T-helper 17 cell (primary cell): ENCODE measurements at regions not wholly inside any gene's neighbourhood (a gene's known extent, or its start where the extent isn't known, plus 50 kb on each side); places are given as distances from the start of the nearest gene placed in this dataset.

Experiments
- ATAC-seq: fragments of 150-1000 bp; cut with Tn5 transposase; 2 replicates; pipeline ENCODE4 v1.10.0; 2021; ENCODE audit warnings: mild to moderate bottlenecking, moderate library complexity
- DNase-seq, 3 donors: peaks; one replicate each; pipeline versions ENCODE4 v3.0.0 to v3.0.0-alpha.2; 2020 to 2021
- H3K9me3 ChIP-seq: one replicate; pipeline ENCODE4 v1.7.0; 2013; ENCODE audit warnings: low read length, mild to moderate bottlenecking; ENCODE audit not compliant: control insufficient read depth, poor library complexity, severe bottlenecking
- H3K27ac Mint-ChIP-seq: one replicate; pipeline ENCODE4 v1.8.0; 2022; ENCODE audit warnings: mild to moderate bottlenecking, moderate library complexity, mixed read lengths
- H3K27me3 Mint-ChIP-seq: one replicate; pipeline ENCODE4 v1.8.0; 2022; ENCODE audit warnings: mixed read lengths
- H3K36me3 Mint-ChIP-seq: one replicate; pipeline ENCODE4 v1.8.0; 2022; ENCODE audit warnings: low read depth, mixed read lengths
- H3K4me1 Mint-ChIP-seq: one replicate; pipeline ENCODE4 v1.8.0; 2022; ENCODE audit warnings: mild to moderate bottlenecking, mixed read lengths
- H3K4me3 Mint-ChIP-seq: one replicate; pipeline ENCODE4 v1.8.0; 2022; ENCODE audit warnings: mild to moderate bottlenecking, moderate library complexity, mixed read lengths

- no peaks in the 10 kb centered on the region for H3K9me3 ChIP-seq
- Mint-ChIP-seq H3K27ac (no peak overlapping the region), H3K4me1 (no peaks in the 10 kb centered on the region), H3K27me3 (no peaks in the 10 kb centered on the region), H3K4me3 (no peak overlapping the region), H3K36me3 (peaks cover 2% of the 10 kb centered on the region)
- DNase-seq = no peak
- no peak for ATAC-seq
Measured at GRCh38 chr16:72317446-72317845, 145.5 kb upstream of the PMFBP1 start.

GRCh38 chr16:72313903-72314302 lies 141.9 kb upstream of the PMFBP1 start:
- no peak overlapping the region for H3K27ac Mint-ChIP-seq
- no peaks in the 10 kb centered on the region for H3K27me3 Mint-ChIP-seq
- ATAC-seq (no peak), DNase-seq (no peak)
- no peak overlapping the region for H3K4me3 Mint-ChIP-seq
- no peaks in the 10 kb centered on the region for H3K4me1 Mint-ChIP-seq
- H3K36me3 Mint-ChIP-seq = peaks cover 2% of the 10 kb centered on the region
- no peaks in the 10 kb centered on the region for H3K9me3 ChIP-seq

- H3K9me3 ChIP-seq = no peaks in the 10 kb centered on the region
- H3K27ac Mint-ChIP-seq = no peak overlapping the region
Measured at GRCh38 chr16:72312828-72313227, 140.9 kb upstream of the PMFBP1 start.

GRCh38 chr16:72311426-72311825 lies 139.5 kb upstream of the PMFBP1 start:
- H3K9me3 ChIP-seq = no peaks in the 10 kb centered on the region
- no peak overlapping the region for H3K4me3 Mint-ChIP-seq
- no peak overlapping the region for H3K27ac Mint-ChIP-seq
- H3K27me3 Mint-ChIP-seq = no peaks in the 10 kb centered on the region
- ATAC-seq = no peak
- H3K36me3 Mint-ChIP-seq = no peaks in the 10 kb centered on the region
- H3K4me1 Mint-ChIP-seq = no peaks in the 10 kb centered on the region
- no peak for DNase-seq

More at GRCh38 chr16:72312828-72313227, 140.9 kb upstream of the PMFBP1 start:
- ATAC-seq (no peak), DNase-seq (no peak)
- Mint-ChIP-seq H3K36me3 (no peaks in the 10 kb centered on the region), H3K27me3 (no peaks in the 10 kb centered on the region), H3K4me1 (no peaks in the 10 kb centered on the region), H3K4me3 (no peak overlapping the region)

GRCh38 chr16:72309001-72309400 lies 137.0 kb upstream of the PMFBP1 start:
- DNase-seq = no peak
- H3K9me3 ChIP-seq = no peaks in the 10 kb centered on the region
- no peaks in the 10 kb centered on the region for H3K36me3 Mint-ChIP-seq
- H3K4me1 Mint-ChIP-seq = no peaks in the 10 kb centered on the region
- no peak for ATAC-seq
- H3K27me3 Mint-ChIP-seq = no peaks in the 10 kb centered on the region
- no peak overlapping the region for H3K4me3 Mint-ChIP-seq
- no peak overlapping the region for H3K27ac Mint-ChIP-seq

- no peak overlapping the region for H3K27ac Mint-ChIP-seq
- no peaks in the 10 kb centered on the region for H3K36me3 Mint-ChIP-seq
- ATAC-seq (no peak), DNase-seq (no peak)
- H3K9me3 ChIP-seq = no peaks in the 10 kb centered on the region
- no peaks in the 10 kb centered on the region for H3K4me1 Mint-ChIP-seq
- H3K4me3 Mint-ChIP-seq = no peak overlapping the region
- no peaks in the 10 kb centered on the region for H3K27me3 Mint-ChIP-seq
Measured at GRCh38 chr16:72308396-72308795, 136.4 kb upstream of the PMFBP1 start.

GRCh38 chr16:72302332-72302731 lies 130.4 kb upstream of the PMFBP1 start:
- ATAC-seq (no peak), DNase-seq (no peak)
- H3K4me3 Mint-ChIP-seq = no peak overlapping the region
- no peak overlapping the region for H3K27ac Mint-ChIP-seq
- no peaks in the 10 kb centered on the region for H3K4me1 Mint-ChIP-seq
- no peaks in the 10 kb centered on the region for H3K9me3 ChIP-seq
- no peaks in the 10 kb centered on the region for H3K36me3 Mint-ChIP-seq
- no peaks in the 10 kb centered on the region for H3K27me3 Mint-ChIP-seq

- no peaks in the 10 kb centered on the region for H3K4me1 Mint-ChIP-seq
- DNase-seq (no peak), ATAC-seq (no peak)
- no peaks in the 10 kb centered on the region for H3K36me3 Mint-ChIP-seq
- no peaks in the 10 kb centered on the region for H3K9me3 ChIP-seq
- H3K27ac Mint-ChIP-seq = no peak overlapping the region
- no peaks in the 10 kb centered on the region for H3K27me3 Mint-ChIP-seq
- H3K4me3 Mint-ChIP-seq = no peak overlapping the region
Measured at GRCh38 chr16:72301523-72302236, 129.7 kb upstream of the PMFBP1 start.

GRCh38 chr16:72300892-72301291 lies 128.9 kb upstream of the PMFBP1 start:
- DNase-seq = no peak
- H3K4me1 Mint-ChIP-seq = no peaks in the 10 kb centered on the region
- H3K9me3 ChIP-seq = no peaks in the 10 kb centered on the region
- ATAC-seq = no peak
- no peaks in the 10 kb centered on the region for H3K27me3 Mint-ChIP-seq
- H3K27ac Mint-ChIP-seq = no peak overlapping the region
- H3K4me3 Mint-ChIP-seq = no peak overlapping the region
- no peaks in the 10 kb centered on the region for H3K36me3 Mint-ChIP-seq

- Mint-ChIP-seq H3K4me3 (no peak overlapping the region), H3K27me3 (no peaks in the 10 kb centered on the region), H3K27ac (no peak overlapping the region), H3K4me1 (no peaks in the 10 kb centered on the region), H3K36me3 (no peaks in the 10 kb centered on the region)
- no peak for ATAC-seq
- DNase-seq = no peak
- H3K9me3 ChIP-seq = no peaks in the 10 kb centered on the region
Measured at GRCh38 chr16:72299684-72300243, 127.8 kb upstream of the PMFBP1 start.

- H3K4me3 Mint-ChIP-seq = no peak overlapping the region
- no peak overlapping the region for H3K27ac Mint-ChIP-seq
Measured at GRCh38 chr16:72298961-72299360, 127.0 kb upstream of the PMFBP1 start.

GRCh38 chr16:72295914-72296313 lies 124.0 kb upstream of the PMFBP1 start:
- Mint-ChIP-seq H3K4me1 (no peaks in the 10 kb centered on the region), H3K4me3 (no peak overlapping the region), H3K27ac (no peak overlapping the region), H3K36me3 (no peaks in the 10 kb centered on the region), H3K27me3 (no peaks in the 10 kb centered on the region)
- no peaks in the 10 kb centered on the region for H3K9me3 ChIP-seq
- DNase-seq (no peak), ATAC-seq (no peak)

More at GRCh38 chr16:72298961-72299360, 127.0 kb upstream of the PMFBP1 start:
- Mint-ChIP-seq H3K36me3 (no peaks in the 10 kb centered on the region), H3K4me1 (no peaks in the 10 kb centered on the region), H3K27me3 (no peaks in the 10 kb centered on the region)
- H3K9me3 ChIP-seq = no peaks in the 10 kb centered on the region
- ATAC-seq (no peak), DNase-seq (no peak)

GRCh38 chr16:72291531-72291981 lies 119.6 kb upstream of the PMFBP1 start:
- Mint-ChIP-seq H3K27me3 (no peaks in the 10 kb centered on the region), H3K4me3 (no peak overlapping the region), H3K36me3 (no peaks in the 10 kb centered on the region), H3K27ac (no peak overlapping the region), H3K4me1 (no peaks in the 10 kb centered on the region)
- ATAC-seq (no peak), DNase-seq (no peak)
- no peaks in the 10 kb centered on the region for H3K9me3 ChIP-seq

GRCh38 chr16:72291121-72291520 lies 119.2 kb upstream of the PMFBP1 start:
- Mint-ChIP-seq H3K27ac (no peak overlapping the region), H3K27me3 (no peaks in the 10 kb centered on the region), H3K4me3 (no peak overlapping the region), H3K4me1 (no peaks in the 10 kb centered on the region), H3K36me3 (no peaks in the 10 kb centered on the region)
- H3K9me3 ChIP-seq = no peaks in the 10 kb centered on the region
- ATAC-seq = no peak
- no peak for DNase-seq
